ENCODE measurements at regions not wholly inside any gene's neighbourhood (a gene's known extent, or its start where the extent isn't known, plus 50 kb on each side); places are given as distances from the start of the nearest gene placed in this dataset.

DNA sequence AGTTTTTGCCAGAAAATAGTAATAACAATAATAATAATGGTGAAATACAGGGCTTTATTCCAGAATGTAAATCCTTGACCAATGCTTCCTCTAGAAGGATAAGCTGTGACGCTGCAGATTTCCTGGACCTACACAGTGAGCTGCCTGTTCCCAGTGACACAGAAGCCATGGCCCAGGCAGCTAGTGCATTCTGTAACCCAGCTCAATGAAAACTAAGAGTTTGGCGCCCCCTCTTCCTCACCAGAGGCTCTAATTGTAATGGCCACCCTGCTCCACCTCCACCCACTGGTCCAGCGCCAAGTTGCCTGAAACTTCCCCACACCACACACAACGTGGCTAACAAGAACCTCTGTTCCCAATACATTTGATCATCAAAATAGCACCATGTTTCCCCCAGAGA lies 248.1 kb downstream of the CETN3 start:
- H3K9me1 ChIP-seq (replicated peaks; ENCODE audit: control insufficient read depth, extremely low read depth, insufficient read depth, low read length): no peaks in the 10 kb centered on the region
- ChIA-PET CTCF (interaction anchor here (0.6 to 7.0 kb wide), 43 partner anchors 9 to 1471 kb away, joined by 3 to 126 read pairs (median 3); partner anchors contain the start of gene MEF2C), POLR2A (interaction anchor here (0.6 kb wide), 1 partner anchor 806 kb away, joined by 3 read pairs; no protein-coding TSS in a partner anchor)
- no peaks in the 10 kb centered on the region for H3K9me3 ChIP-seq (replicated peaks; ENCODE audit: control insufficient read depth, insufficient read depth, low read length)
- H3K9ac ChIP-seq (replicated peaks; ENCODE audit: extremely low read depth, insufficient read depth, low read length): no peak overlapping the region
- TF ChIP-seq POLR2AphosphoS5 (IDR thresholded peaks at IDR 0.05; ENCODE audit: insufficient read depth, low read depth, low read length): no peak
- no peak for TF ChIP-seq EZH2 (IDR thresholded peaks at IDR 0.05; ENCODE audit: borderline replicate concordance, low read depth, low read length, severe bottlenecking)
- TF ChIP-seq, protein P1, sequence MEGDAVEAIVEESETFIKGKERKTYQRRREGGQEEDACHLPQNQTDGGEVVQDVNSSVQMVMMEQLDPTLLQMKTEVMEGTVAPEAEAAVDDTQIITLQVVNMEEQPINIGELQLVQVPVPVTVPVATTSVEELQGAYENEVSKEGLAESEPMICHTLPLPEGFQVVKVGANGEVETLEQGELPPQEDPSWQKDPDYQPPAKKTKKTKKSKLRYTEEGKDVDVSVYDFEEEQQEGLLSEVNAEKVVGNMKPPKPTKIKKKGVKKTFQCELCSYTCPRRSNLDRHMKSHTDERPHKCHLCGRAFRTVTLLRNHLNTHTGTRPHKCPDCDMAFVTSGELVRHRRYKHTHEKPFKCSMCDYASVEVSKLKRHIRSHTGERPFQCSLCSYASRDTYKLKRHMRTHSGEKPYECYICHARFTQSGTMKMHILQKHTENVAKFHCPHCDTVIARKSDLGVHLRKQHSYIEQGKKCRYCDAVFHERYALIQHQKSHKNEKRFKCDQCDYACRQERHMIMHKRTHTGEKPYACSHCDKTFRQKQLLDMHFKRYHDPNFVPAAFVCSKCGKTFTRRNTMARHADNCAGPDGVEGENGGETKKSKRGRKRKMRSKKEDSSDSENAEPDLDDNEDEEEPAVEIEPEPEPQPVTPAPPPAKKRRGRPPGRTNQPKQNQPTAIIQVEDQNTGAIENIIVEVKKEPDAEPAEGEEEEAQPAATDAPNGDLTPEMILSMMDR (IDR thresholded peaks at IDR 0.05; ENCODE audit: extremely low read depth in 1 of 2, insufficient read depth in 1 of 2, low read depth in 1 of 2, low read length in 2 of 2): peak; percentile 40 to 58
- dilution Hi-C loops (cut with MboI; ENCODE audit: extremely low pct_ligation_motif_present, low sequenced_read_pairs): no loop called here
- no peaks in the 10 kb centered on the region for H3K36me3 ChIP-seq (ENCODE audit: control insufficient read depth in 2 of 2, extremely low read depth in 1 of 2, insufficient read depth in 2 of 2, low read length in 2 of 2)
- BruUV-seq (replicated peaks): no TSS peak
- H3K4me1 ChIP-seq (ENCODE audit: control insufficient read depth, extremely low read depth, insufficient read depth, low read length): no peaks in the 10 kb centered on the region
- no peaks in the 10 kb centered on the region for H3K79me2 ChIP-seq (ENCODE audit: control insufficient read depth, insufficient read depth, low read length)
- no peaks in the 10 kb centered on the region for H4K20me1 ChIP-seq (replicated peaks; ENCODE audit: control insufficient read depth, extremely low read depth, insufficient read depth, low read length)
- no peaks in the 10 kb centered on the region for H3K27me3 ChIP-seq (ENCODE audit: control insufficient read depth in 2 of 2, insufficient read depth in 2 of 2, low read length in 2 of 2)
- no peak overlapping the region for H3K4me2 ChIP-seq (ENCODE audit: insufficient read depth, low read length)
- no peak overlapping the region for H3K4me3 ChIP-seq (replicated peaks in 1 of 3; ENCODE audit: insufficient read depth in 1 of 3, low read depth in 1 of 3, low read length in 3 of 3)
- no peak overlapping the region for H3K27ac ChIP-seq (ENCODE audit: insufficient read depth, low read depth, low read length)
- intact Hi-C loops (cut with micrococcal nuclease): loop anchor here (1.0 kb wide), 2 partner anchors 1272 to 1432 kb away; no protein-coding TSS in a partner anchor
- no peak overlapping the region for H2AFZ ChIP-seq (ENCODE audit: low read depth, low read length)
- DNase-seq (ENCODE audit: low read depth, low spot score) (peak; percentile 76), FAIRE-seq (peak; percentile 80)

DNA sequence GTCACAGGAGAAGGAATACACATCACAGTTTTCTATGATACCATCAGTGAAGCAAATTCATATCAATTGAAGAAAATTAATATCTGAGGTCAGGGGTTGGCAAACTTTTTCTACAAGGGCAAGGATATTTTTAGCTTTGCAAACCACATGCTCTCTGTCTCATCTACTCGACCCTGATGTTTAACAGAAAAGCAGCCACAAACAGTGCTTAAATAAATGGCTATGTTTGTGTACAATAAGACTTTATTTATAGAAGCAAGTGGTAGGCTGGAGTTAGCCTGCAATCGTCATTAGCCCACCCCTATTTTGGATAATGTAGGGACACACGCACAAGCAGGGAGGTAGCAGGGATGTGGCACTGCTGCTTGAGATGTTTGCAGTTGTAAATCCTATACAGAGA lies 251.4 kb downstream of the CETN3 start:
- Histone ChIP-seq H3K4me3 (replicated peaks in 1 of 3; ENCODE audit: insufficient read depth in 1 of 3, low read depth in 1 of 3, low read length in 3 of 3) (no peak overlapping the region), H4K20me1 (replicated peaks; ENCODE audit: control insufficient read depth, extremely low read depth, insufficient read depth, low read length) (no peaks in the 10 kb centered on the region), H3K4me2 (ENCODE audit: insufficient read depth, low read length) (no peak overlapping the region), H2AFZ (ENCODE audit: low read depth, low read length) (no peak overlapping the region), H3K9me3 (replicated peaks; ENCODE audit: control insufficient read depth, insufficient read depth, low read length) (no peaks in the 10 kb centered on the region), H3K27ac (ENCODE audit: insufficient read depth, low read depth, low read length) (no peak overlapping the region), H3K79me2 (ENCODE audit: control insufficient read depth, insufficient read depth, low read length) (no peaks in the 10 kb centered on the region), H3K9me1 (replicated peaks; ENCODE audit: control insufficient read depth, extremely low read depth, insufficient read depth, low read length) (no peaks in the 10 kb centered on the region), H3K9ac (replicated peaks; ENCODE audit: extremely low read depth, insufficient read depth, low read length) (no peak overlapping the region), H3K4me1 (ENCODE audit: control insufficient read depth, extremely low read depth, insufficient read depth, low read length) (no peaks in the 10 kb centered on the region), H3K36me3 (ENCODE audit: control insufficient read depth in 2 of 2, extremely low read depth in 1 of 2, insufficient read depth in 2 of 2, low read length in 2 of 2) (no peaks in the 10 kb centered on the region), H3K27me3 (ENCODE audit: control insufficient read depth in 2 of 2, insufficient read depth in 2 of 2, low read length in 2 of 2) (no peaks in the 10 kb centered on the region)
- BruUV-seq (replicated peaks): no TSS peak
- ChIA-PET CTCF (no interaction called here), POLR2A (no interaction called here)
- intact Hi-C loops (cut with micrococcal nuclease) (no loop called here), dilution Hi-C loops (cut with MboI; ENCODE audit: extremely low pct_ligation_motif_present, low sequenced_read_pairs) (no loop called here)
- DNase-seq (ENCODE audit: low read depth, low spot score): no peak
- no peak for FAIRE-seq
- no peak for TF ChIP-seq POLR2A (IDR thresholded peaks at IDR 0.05; ENCODE audit: low read depth, low read length)
- no peak for TF ChIP-seq FOS (IDR thresholded peaks at IDR 0.05; ENCODE audit: borderline replicate concordance, insufficient read depth, low read length)
- TF ChIP-seq, protein P1 (IDR thresholded peaks at IDR 0.05; ENCODE audit: extremely low read depth in 1 of 2, insufficient read depth in 1 of 2, low read depth in 1 of 2, low read length in 2 of 2): no peak
- TF ChIP-seq GATA2 (IDR thresholded peaks at IDR 0.05; ENCODE audit: insufficient read depth, insufficient read length, low read depth, low read length): no peak
- TF ChIP-seq JUN (IDR thresholded peaks at IDR 0.05; ENCODE audit: borderline replicate concordance, insufficient read depth, insufficient read length, low read depth): no peak
- no peak for TF ChIP-seq MYC (IDR thresholded peaks at IDR 0.05; ENCODE audit: low read depth, low read length)
- TF ChIP-seq POLR2AphosphoS5 (IDR thresholded peaks at IDR 0.05; ENCODE audit: insufficient read depth, low read depth, low read length): no peak
- no peak for TF ChIP-seq EZH2 (IDR thresholded peaks at IDR 0.05; ENCODE audit: borderline replicate concordance, low read depth, low read length, severe bottlenecking)
- TF ChIP-seq, protein P2, sequence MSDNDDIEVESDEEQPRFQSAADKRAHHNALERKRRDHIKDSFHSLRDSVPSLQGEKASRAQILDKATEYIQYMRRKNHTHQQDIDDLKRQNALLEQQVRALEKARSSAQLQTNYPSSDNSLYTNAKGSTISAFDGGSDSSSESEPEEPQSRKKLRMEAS (IDR thresholded peaks at IDR 0.05; ENCODE audit: insufficient read depth, insufficient read length): no peak

Data from endothelial cell of umbilical vein (primary cell).